ENCODE measurements at regions not wholly inside any gene's neighbourhood (a gene's known extent, or its start where the extent isn't known, plus 50 kb on each side); places are given as distances from the start of the nearest gene placed in this dataset.

- DNase-seq (ENCODE audit: low read depth): no peak
- in situ Hi-C loops (cut with HindIII; ENCODE audit: low sequenced_read_pairs): no loop called here
- H3K4me3 ChIP-seq (ENCODE audit: low read depth, low read length): no peak overlapping the region
- no peak for TF ChIP-seq CTCF (IDR thresholded peaks at IDR 0.05; ENCODE audit: low read depth, low read length, missing control alignments)
Measured at GRCh38 chrX:150306002-150306401, 57.1 kb upstream of the MAMLD1 start.

GRCh38 chrX:150308041-150308440, 55.1 kb upstream of the MAMLD1 start:
- no peak for DNase-seq (ENCODE audit: low read depth)
- in situ Hi-C loops (cut with HindIII; ENCODE audit: low sequenced_read_pairs): no loop called here
- H3K4me3 ChIP-seq (ENCODE audit: low read depth, low read length): no peak overlapping the region
- no peak for TF ChIP-seq CTCF (IDR thresholded peaks at IDR 0.05; ENCODE audit: low read depth, low read length, missing control alignments)

GRCh38 chrX:150308532-150309157, 54.5 kb upstream of the MAMLD1 start:
- DNase-seq (ENCODE audit: low read depth): no peak
- no peak overlapping the region for H3K4me3 ChIP-seq (ENCODE audit: low read depth, low read length)
- in situ Hi-C loops (cut with HindIII; ENCODE audit: low sequenced_read_pairs): no loop called here
- no peak for TF ChIP-seq CTCF (IDR thresholded peaks at IDR 0.05; ENCODE audit: low read depth, low read length, missing control alignments)

- no peak for DNase-seq (ENCODE audit: low read depth)
- in situ Hi-C loops (cut with HindIII; ENCODE audit: low sequenced_read_pairs): no loop called here
- no peak overlapping the region for H3K4me3 ChIP-seq (ENCODE audit: low read depth, low read length)
- no peak for TF ChIP-seq CTCF (IDR thresholded peaks at IDR 0.05; ENCODE audit: low read depth, low read length, missing control alignments)
Measured at GRCh38 chrX:150310417-150310816, 52.7 kb upstream of the MAMLD1 start.

GRCh38 chrX:150310881-150311280, 52.2 kb upstream of the MAMLD1 start:
- in situ Hi-C loops (cut with HindIII; ENCODE audit: low sequenced_read_pairs): no loop called here
- no peak for TF ChIP-seq CTCF (IDR thresholded peaks at IDR 0.05; ENCODE audit: low read depth, low read length, missing control alignments)
- H3K4me3 ChIP-seq (ENCODE audit: low read depth, low read length): no peak overlapping the region
- no peak for DNase-seq (ENCODE audit: low read depth)

GRCh38 chrX:150312931-150313330, 50.2 kb upstream of the MAMLD1 start:
- DNase-seq (ENCODE audit: low read depth): no peak
- H3K4me3 ChIP-seq (ENCODE audit: low read depth, low read length): no peak overlapping the region
- in situ Hi-C loops (cut with HindIII; ENCODE audit: low sequenced_read_pairs): no loop called here
- no peak for TF ChIP-seq CTCF (IDR thresholded peaks at IDR 0.05; ENCODE audit: low read depth, low read length, missing control alignments)

All from astrocyte of the cerebellum (primary cell).